Gastrocnemius medialis (tissue), 4 donors: ENCODE measurements at regions not wholly inside any gene's neighbourhood (a gene's known extent, or its start where the extent isn't known, plus 50 kb on each side); places are given as distances from the start of the nearest gene placed in this dataset.

Experiments used
- POLR2A ChIP-seq, 2 donors: fragments of 450-650 bp; IDR thresholded peaks; one replicate each; pipeline ENCODE4 v1.6.1; 2017; ENCODE audit warnings: antibody characterized with exemption in 2 of 2, mild to moderate bottlenecking in 2 of 2, moderate library complexity in 2 of 2
- TF ChIP-seq, protein P1 (sequence below), 5 experiments: fragments of 450-650 bp in 3 of 5; fragments of 200-600 bp in 2 of 5; sonication (generic) in 2 of 5; IDR thresholded peaks in 4 of 5; conservative IDR thresholded peaks in 1 of 5; 1 replicate in 4 of 5; 2 replicates in 1 of 5; pipeline ENCODE4 v1.5.1; 2016 to 2019; ENCODE audit warnings: antibody characterized with exemption in 5 of 5, mild to moderate bottlenecking in 3 of 5, moderate library complexity in 3 of 5

DNA sequence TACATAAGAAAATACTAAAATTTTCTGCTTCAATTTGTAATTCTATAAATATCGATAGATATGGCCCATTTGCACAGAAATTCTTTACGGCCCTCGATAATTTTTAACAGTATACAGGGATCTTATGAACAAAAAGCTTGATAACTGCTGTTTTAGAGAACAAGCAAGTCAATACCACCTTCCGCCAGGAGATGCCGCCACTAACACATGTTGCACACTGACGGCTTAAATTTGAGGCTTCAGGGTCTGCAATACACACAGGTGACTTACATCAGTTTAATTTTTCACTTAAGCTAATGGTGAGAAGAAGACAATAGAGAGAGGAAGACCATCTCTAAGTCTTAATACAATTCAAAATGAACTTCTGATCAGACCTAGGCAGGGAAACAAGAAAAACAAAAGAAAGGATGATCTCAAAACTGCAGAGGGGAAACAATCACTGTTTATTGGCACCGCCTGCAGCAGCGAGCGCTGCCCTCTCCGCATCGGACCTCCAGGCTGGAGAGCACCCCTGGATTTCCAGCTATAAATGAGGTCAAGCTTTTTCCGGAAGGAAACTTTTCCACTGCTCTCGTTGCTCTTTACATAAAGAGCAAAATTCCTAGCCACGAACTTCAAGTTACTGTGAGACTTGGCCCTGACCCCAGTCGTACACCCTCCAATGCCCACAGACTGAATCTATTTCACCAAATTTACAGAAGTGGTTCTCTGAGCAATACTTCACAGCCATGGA is 53.9 kb downstream of the OTOR start:
- TF ChIP-seq, protein P1, sequence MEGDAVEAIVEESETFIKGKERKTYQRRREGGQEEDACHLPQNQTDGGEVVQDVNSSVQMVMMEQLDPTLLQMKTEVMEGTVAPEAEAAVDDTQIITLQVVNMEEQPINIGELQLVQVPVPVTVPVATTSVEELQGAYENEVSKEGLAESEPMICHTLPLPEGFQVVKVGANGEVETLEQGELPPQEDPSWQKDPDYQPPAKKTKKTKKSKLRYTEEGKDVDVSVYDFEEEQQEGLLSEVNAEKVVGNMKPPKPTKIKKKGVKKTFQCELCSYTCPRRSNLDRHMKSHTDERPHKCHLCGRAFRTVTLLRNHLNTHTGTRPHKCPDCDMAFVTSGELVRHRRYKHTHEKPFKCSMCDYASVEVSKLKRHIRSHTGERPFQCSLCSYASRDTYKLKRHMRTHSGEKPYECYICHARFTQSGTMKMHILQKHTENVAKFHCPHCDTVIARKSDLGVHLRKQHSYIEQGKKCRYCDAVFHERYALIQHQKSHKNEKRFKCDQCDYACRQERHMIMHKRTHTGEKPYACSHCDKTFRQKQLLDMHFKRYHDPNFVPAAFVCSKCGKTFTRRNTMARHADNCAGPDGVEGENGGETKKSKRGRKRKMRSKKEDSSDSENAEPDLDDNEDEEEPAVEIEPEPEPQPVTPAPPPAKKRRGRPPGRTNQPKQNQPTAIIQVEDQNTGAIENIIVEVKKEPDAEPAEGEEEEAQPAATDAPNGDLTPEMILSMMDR (IDR thresholded peaks at IDR 0.05 in 4 of 5, conservative IDR thresholded peaks at IDR 0.05 in 1 of 5), result peak in 4 of 5 experiments; percentile 40 to 74 (median 64)
- no peak for TF ChIP-seq POLR2A (IDR thresholded peaks at IDR 0.05)
